Thoracic aorta (tissue), 2 donors: ENCODE measurements at regions not wholly inside any gene's neighbourhood (a gene's known extent, or its start where the extent isn't known, plus 50 kb on each side); places are given as distances from the start of the nearest gene placed in this dataset.

Source experiments
- ATAC-seq: fragments of 150-250 bp; one replicate; pipeline ENCODE4 v1.8.0; 2017; ENCODE audit warnings: low read depth; ENCODE audit not compliant: insufficient number of reproducible peaks, low FRiP score
- DNase-seq: peaks from one replicate; pipeline ENCODE4 v3.0.0-alpha.2; 2020; ENCODE audit warnings: low spot score
- H3K27ac ChIP-seq, 2 donors: fragments of 200-600 bp; sonication (generic); 1 replicate in 1 of 2; 2 replicates in 1 of 2; pipeline ENCODE4 v1.5.1; 2016; ENCODE audit warnings: mild to moderate bottlenecking in 2 of 2, moderate library complexity in 2 of 2
- H3K27me3 ChIP-seq: fragments of 200-600 bp; sonication (generic); replicated peaks from 2 replicates; pipeline ENCODE4 v1.6.0; 2016; ENCODE audit warnings: mild to moderate bottlenecking; ENCODE audit not compliant: insufficient read depth
- H3K36me3 ChIP-seq: fragments of 200-600 bp; sonication (generic); one replicate; pipeline ENCODE4 v1.5.1; 2016
- H3K4me1 ChIP-seq, 2 donors: fragments of 200-600 bp; sonication (generic); 1 replicate in 1 of 2; 2 replicates in 1 of 2; pipeline versions ENCODE4 v1.5.1 to v1.6.0; 2016; ENCODE audit warnings: low read depth in 2 of 2, mild to moderate bottlenecking in 1 of 2; ENCODE audit not compliant: control insufficient read depth in 1 of 2
- H3K4me3 ChIP-seq: fragments of 200-600 bp; sonication (generic); 2 replicates; pipeline ENCODE4 v1.5.1; 2016; ENCODE audit warnings: mild to moderate bottlenecking
- H3K9me3 ChIP-seq: fragments of 200-600 bp; sonication (generic); 2 replicates; pipeline ENCODE4 v1.5.1; 2016
- TF ChIP-seq, protein P1 (sequence below): fragments of 200-600 bp; sonication (generic); IDR thresholded peaks from one replicate; pipeline ENCODE4 v1.5.1; 2019; ENCODE audit warnings: antibody characterized with exemption

DNA sequence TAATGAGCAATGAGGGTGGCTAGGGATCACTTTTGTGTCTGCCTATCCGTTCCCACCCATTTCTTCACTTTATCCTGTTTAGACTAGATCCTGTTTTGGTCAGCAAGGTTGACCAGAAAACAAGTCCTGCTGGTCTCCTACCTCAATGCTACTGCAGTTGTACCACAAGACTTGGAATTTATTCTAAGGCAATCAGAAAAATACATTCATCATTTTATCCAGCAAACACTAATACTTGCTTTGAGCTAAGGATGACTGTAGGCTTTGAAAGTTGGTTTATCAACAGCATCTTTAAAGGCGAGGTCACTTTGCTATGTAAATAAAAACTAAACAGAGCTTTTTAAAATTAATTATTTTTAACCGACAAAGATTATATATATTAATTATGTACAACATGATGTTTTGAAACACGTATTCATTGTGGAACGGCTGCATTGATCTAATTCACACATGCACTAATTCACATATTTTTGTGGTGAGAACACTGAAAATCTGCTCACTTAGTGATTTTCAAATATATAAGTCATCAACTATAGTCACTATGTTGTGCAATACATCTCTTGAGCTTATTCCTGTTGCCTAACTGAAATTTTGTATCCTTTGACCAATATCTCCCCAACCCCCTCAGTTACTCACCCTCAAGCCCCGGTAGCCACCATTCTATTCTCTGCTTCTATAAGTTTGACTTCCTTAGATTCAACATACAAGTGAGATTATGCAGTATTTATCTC, 125.9 kb upstream of the HS3ST3A1 start:
- H3K4me1 ChIP-seq: no peaks in the 10 kb centered on the region

DNA sequence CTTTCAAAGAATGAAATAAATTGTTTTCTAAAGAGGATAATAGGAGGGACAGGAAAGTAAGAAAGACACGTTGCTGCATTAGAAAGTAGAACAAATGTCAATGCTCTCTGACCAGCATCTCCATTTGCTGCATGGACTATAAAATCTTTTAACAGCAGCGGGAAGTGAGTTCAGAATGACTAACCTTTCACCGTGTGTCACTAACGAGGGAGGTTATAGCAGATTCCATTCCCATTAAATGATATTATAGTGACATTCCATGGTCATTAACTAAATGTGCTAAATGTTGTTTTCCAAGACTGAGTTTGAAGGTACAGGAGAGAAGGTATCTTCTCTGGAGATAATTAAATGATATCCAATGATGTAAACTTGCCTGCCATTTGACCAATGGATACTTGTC, 127.1 kb upstream of the HS3ST3A1 start:
- H3K27me3 ChIP-seq: no peaks in the 10 kb centered on the region
- no peak overlapping the region for H3K4me3 ChIP-seq
- no peaks in the 10 kb centered on the region for H3K36me3 ChIP-seq
- TF ChIP-seq, protein P1, sequence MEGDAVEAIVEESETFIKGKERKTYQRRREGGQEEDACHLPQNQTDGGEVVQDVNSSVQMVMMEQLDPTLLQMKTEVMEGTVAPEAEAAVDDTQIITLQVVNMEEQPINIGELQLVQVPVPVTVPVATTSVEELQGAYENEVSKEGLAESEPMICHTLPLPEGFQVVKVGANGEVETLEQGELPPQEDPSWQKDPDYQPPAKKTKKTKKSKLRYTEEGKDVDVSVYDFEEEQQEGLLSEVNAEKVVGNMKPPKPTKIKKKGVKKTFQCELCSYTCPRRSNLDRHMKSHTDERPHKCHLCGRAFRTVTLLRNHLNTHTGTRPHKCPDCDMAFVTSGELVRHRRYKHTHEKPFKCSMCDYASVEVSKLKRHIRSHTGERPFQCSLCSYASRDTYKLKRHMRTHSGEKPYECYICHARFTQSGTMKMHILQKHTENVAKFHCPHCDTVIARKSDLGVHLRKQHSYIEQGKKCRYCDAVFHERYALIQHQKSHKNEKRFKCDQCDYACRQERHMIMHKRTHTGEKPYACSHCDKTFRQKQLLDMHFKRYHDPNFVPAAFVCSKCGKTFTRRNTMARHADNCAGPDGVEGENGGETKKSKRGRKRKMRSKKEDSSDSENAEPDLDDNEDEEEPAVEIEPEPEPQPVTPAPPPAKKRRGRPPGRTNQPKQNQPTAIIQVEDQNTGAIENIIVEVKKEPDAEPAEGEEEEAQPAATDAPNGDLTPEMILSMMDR: no peak
- ATAC-seq (no peak), DNase-seq (no peak)
- H3K4me1 ChIP-seq: no peaks in the 10 kb centered on the region
- H3K27ac ChIP-seq: no peak overlapping the region
- H3K9me3 ChIP-seq: no peaks in the 10 kb centered on the region

More for the DNA sequence above, 125.9 kb upstream of the HS3ST3A1 start:
- ATAC-seq (no peak), DNase-seq (no peak)
- TF ChIP-seq, protein P1: no peak
- Histone ChIP-seq H3K27ac (no peak overlapping the region), H3K27me3 (no peaks in the 10 kb centered on the region), H3K9me3 (no peaks in the 10 kb centered on the region), H3K36me3 (no peaks in the 10 kb centered on the region), H3K4me3 (no peak overlapping the region)

DNA sequence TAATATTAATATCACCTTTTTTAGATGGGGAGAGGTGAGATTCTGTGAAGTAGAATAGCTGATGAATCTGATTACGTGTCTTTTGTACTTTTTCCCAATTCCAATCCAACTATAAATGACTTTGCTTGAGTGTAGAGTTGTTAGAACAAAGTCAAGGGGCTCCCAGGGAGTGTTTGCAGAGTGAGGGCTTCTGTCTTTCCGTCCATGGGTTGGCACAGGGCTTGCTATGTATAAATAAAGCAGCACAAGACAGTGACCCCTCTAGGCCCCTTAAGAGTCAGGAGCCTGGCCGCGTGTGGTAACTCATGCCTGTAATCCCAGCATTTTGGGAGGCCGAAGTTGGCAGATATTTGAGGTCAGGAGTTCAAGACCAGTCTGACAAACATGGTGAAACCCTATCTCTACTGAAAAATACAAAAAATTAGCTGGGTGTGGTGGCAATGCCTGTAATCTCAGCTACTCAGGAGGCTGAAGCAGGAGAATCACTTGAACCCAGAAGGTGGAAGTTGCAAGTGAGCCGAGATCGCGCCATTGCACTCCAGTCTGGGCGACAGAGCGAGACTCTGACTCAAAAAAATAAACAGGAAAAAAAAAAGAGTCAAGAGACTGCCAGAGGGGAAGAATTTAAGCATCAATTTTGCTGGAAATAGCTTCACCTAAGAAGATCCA, 127.9 kb upstream of the HS3ST3A1 start:
- Histone ChIP-seq H3K27me3 (no peaks in the 10 kb centered on the region), H3K27ac (no peak overlapping the region), H3K9me3 (no peaks in the 10 kb centered on the region), H3K4me1 (no peaks in the 10 kb centered on the region), H3K36me3 (no peaks in the 10 kb centered on the region), H3K4me3 (no peak overlapping the region)
- ATAC-seq (no peak), DNase-seq (no peak)
- TF ChIP-seq, protein P1: no peak

- TF ChIP-seq, protein P1: no peak
- no peak overlapping the region for H3K4me3 ChIP-seq
Observed at GRCh38 chr17:13734880-13735279, 133.2 kb upstream of the HS3ST3A1 start.

GRCh38 chr17:13735444-13735843, 133.7 kb upstream of the HS3ST3A1 start:
- no peak overlapping the region for H3K4me3 ChIP-seq
- no peaks in the 10 kb centered on the region for H3K9me3 ChIP-seq
- ATAC-seq (no peak), DNase-seq (no peak)
- H3K4me1 ChIP-seq: no peaks in the 10 kb centered on the region
- H3K36me3 ChIP-seq: no peaks in the 10 kb centered on the region
- no peak overlapping the region for H3K27ac ChIP-seq
- H3K27me3 ChIP-seq: no peaks in the 10 kb centered on the region
- TF ChIP-seq, protein P1: no peak

More at GRCh38 chr17:13734880-13735279, 133.2 kb upstream of the HS3ST3A1 start:
- Histone ChIP-seq H3K4me1 (no peaks in the 10 kb centered on the region), H3K27me3 (no peaks in the 10 kb centered on the region), H3K9me3 (no peaks in the 10 kb centered on the region), H3K27ac (no peak overlapping the region), H3K36me3 (no peaks in the 10 kb centered on the region)
- no peak for DNase-seq
- no peak for ATAC-seq
